ENCODE measurements at regions not wholly inside any gene's neighbourhood (a gene's known extent, or its start where the extent isn't known, plus 50 kb on each side); places are given as distances from the start of the nearest gene placed in this dataset.

DNA sequence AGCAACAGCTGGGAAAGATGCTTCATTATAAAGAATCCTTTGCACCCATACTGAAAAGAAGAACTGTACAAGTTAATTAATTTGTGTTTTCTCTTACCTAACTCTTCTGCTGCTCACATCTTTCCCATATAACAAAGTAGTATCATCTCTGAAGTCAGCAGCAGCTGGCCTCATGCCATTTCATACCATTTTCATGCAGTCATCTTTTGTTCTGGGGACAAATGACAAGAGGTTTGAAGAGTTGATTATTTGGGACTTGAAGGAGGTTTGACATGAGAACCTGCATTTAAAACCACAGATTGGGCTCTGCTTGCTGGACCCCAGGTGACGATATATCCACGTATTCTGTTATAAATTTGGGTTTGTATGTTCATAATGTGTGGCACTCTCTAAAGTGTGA, 430.3 kb downstream of the SPRY1 start:
- TF ChIP-seq GATA2 (IDR thresholded peaks at IDR 0.05; ENCODE audit: low read depth, low read length) (no peak), GATA3 (IDR thresholded peaks at IDR 0.05; ENCODE audit: low read depth, low read length) (no peak)

Data from SH-SY5Y (cell line).